Fibroblast of lung (primary cell): ENCODE measurements at regions not wholly inside any gene's neighbourhood (a gene's known extent, or its start where the extent isn't known, plus 50 kb on each side); places are given as distances from the start of the nearest gene placed in this dataset.

ENCODE experiments used
- DNase-seq, 2 donors: peaks; one replicate each; pipeline versions ENCODE4 v3.0.0 to v3.0.0-alpha.2; 2010; ENCODE audit warnings: low read depth in 2 of 2
- H2AFZ ChIP-seq: 2 replicates; pipeline ENCODE4 v1.5.1; 2012; ENCODE audit warnings: low read length, control low read depth, inconsistent platforms
- H3K27ac ChIP-seq: 2 replicates; pipeline ENCODE4 v1.5.1; 2011; ENCODE audit warnings: low read length, control low read depth; ENCODE audit not compliant: insufficient read depth
- H3K27me3 ChIP-seq: 2 replicates; pipeline ENCODE4 v1.5.1; 2011; ENCODE audit warnings: mild to moderate bottlenecking, low read length; ENCODE audit not compliant: control insufficient read depth, insufficient read depth
- H3K36me3 ChIP-seq: 2 replicates; pipeline ENCODE4 v1.5.1; 2011; ENCODE audit warnings: low read length; ENCODE audit not compliant: control insufficient read depth, insufficient read depth
- H3K4me1 ChIP-seq: 2 replicates; pipeline ENCODE4 v1.5.1; 2011; ENCODE audit warnings: low read length; ENCODE audit not compliant: control insufficient read depth, insufficient read depth; ENCODE audit errors: extremely low read depth
- H3K4me2 ChIP-seq: 2 replicates; pipeline ENCODE4 v1.5.1; 2011; ENCODE audit warnings: low read length, control low read depth; ENCODE audit not compliant: insufficient read depth; ENCODE audit errors: extremely low read depth
- H3K4me3 ChIP-seq, 4 experiments: fragments of 200-600 bp in 1 of 4; sonication (generic) in 1 of 4; replicated peaks in 1 of 4; 2 replicates each; pipeline ENCODE4 v1.5.1; 2011 to 2016; ENCODE audit warnings: low read length in 4 of 4, low read depth in 3 of 4, mild to moderate bottlenecking in 3 of 4, control low read depth in 2 of 4, inconsistent platforms in 1 of 4, mixed read lengths in 1 of 4; ENCODE audit not compliant: insufficient read depth in 1 of 4; ENCODE audit errors: control extremely low read depth in 1 of 4
- H3K79me2 ChIP-seq: 2 replicates; pipeline ENCODE4 v1.5.1; 2012; ENCODE audit warnings: mild to moderate bottlenecking, low read length, inconsistent platforms; ENCODE audit not compliant: control insufficient read depth, insufficient read depth
- H3K9ac ChIP-seq: 2 replicates; pipeline ENCODE4 v1.5.1; 2011; ENCODE audit warnings: mild to moderate bottlenecking, low read length, control low read depth; ENCODE audit not compliant: insufficient read depth
- H3K9me3 ChIP-seq: 2 replicates; pipeline ENCODE4 v1.5.1; 2012; ENCODE audit warnings: low read depth, low read length; ENCODE audit not compliant: control insufficient read depth, insufficient read depth
- H4K20me1 ChIP-seq: 2 replicates; pipeline ENCODE4 v1.5.1; 2011; ENCODE audit warnings: low read length; ENCODE audit not compliant: control insufficient read depth, insufficient read depth; ENCODE audit errors: extremely low read depth
- CTCF ChIP-seq, 2 donors: IDR thresholded peaks in 1 of 2; conservative IDR thresholded peaks in 1 of 2; 1 replicate in 1 of 2; 2 replicates in 1 of 2; pipeline ENCODE4 v1.5.1; 2011 to 2012; ENCODE audit warnings: low read length in 2 of 2, control low read depth in 1 of 2, inconsistent platforms in 1 of 2, low read depth in 1 of 2, mild to moderate bottlenecking in 1 of 2
- EZH2 ChIP-seq: IDR thresholded peaks from 2 replicates; pipeline ENCODE4 v1.5.1; 2012; ENCODE audit warnings: low read length, control low read depth, mild to moderate bottlenecking; ENCODE audit errors: missing control alignments

- Histone ChIP-seq H3K4me1 (peaks cover 6% of the 10 kb centered on the region), H3K9ac (no peak overlapping the region)
These were observed 902.3 kb upstream of the MIR17HG start for GRCh38 chr13:90445179-90445578.

DNA sequence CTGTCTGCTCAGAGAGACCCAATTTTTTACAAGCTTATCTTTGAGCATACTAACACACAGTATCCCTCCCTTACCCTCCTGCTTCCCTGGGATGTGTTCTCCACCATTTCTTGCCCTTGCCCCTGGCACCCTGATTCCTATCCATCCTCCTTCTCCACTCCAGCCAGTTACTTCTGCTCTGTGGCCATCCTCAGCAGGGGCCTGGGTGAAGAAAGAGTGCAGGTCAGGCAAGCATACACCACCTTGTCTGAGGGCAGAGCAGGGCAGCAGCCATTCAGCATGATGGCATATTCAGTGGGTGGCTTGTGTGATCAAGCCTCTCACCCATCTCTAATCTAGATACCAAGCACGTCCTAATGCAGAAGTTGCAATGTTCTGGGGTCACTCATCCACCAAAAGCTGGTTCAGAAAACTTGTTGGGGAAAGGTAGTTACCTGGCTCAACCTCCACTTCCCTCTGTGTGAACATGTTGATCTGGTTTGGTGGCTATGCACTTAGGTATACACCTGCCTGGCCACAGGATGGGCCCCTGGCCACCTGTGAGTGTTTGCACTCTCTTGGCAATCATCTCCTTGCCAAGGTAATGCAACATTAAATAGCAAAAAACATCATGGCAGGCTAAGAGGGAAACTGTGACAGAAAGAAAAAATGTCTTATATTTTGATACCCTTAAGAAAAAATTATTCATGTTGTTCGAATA, 900.3 kb upstream of the MIR17HG start:
- Histone ChIP-seq H2AFZ (peak overlapping the region; percentile 25), H3K27ac (no peak overlapping the region), H3K9ac (no peak overlapping the region)

More at GRCh38 chr13:90445179-90445578, 902.3 kb upstream of the MIR17HG start:
- H3K79me2 ChIP-seq = no peaks in the 10 kb centered on the region
- no peaks in the 10 kb centered on the region for H3K9me3 ChIP-seq
- peak; percentile 85 to 98 for DNase-seq
- no peaks in the 10 kb centered on the region for H3K36me3 ChIP-seq
- peak overlapping the region; percentile 11 for H3K27ac ChIP-seq
- H3K4me3 ChIP-seq = no peak overlapping the region
- H4K20me1 ChIP-seq = no peaks in the 10 kb centered on the region
- H3K4me2 ChIP-seq = peak overlapping the region; percentile 11
- H3K27me3 ChIP-seq = no peaks in the 10 kb centered on the region
- no peak overlapping the region for H2AFZ ChIP-seq
- TF ChIP-seq CTCF (conservative IDR thresholded peaks at IDR 0.05 in 1 of 2, IDR thresholded peaks at IDR 0.05 in 1 of 2; ENCODE audit: low read depth in 1 of 2, low read length in 2 of 2) (no peak), EZH2 (no peak)

DNA sequence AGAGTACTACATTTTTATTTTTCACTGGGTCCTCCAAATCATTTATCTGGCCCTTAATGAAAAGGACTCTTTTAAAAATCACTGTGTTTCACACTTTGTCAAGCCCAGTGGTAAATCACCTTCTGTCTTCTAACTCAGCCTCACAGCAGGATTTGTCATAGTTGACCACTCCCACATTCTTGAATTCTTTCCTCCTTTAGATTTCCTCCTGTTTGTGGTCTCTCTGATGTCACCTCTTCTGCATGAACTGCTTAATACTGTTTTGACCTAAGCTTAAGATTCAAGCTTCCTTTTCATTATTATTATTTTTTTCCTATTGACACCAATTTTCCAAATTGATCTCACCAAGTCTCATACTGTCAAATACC, 899.8 kb upstream of the MIR17HG start:
- H3K4me1 ChIP-seq = peaks cover 6% of the 10 kb centered on the region
- no peaks in the 10 kb centered on the region for H4K20me1 ChIP-seq
- no peak overlapping the region for H3K4me3 ChIP-seq
- no peaks in the 10 kb centered on the region for H3K79me2 ChIP-seq
- no peak overlapping the region for H2AFZ ChIP-seq
- no peak for TF ChIP-seq CTCF (conservative IDR thresholded peaks at IDR 0.05 in 1 of 2, IDR thresholded peaks at IDR 0.05 in 1 of 2; ENCODE audit: low read depth in 1 of 2, low read length in 2 of 2)
- TF ChIP-seq EZH2 = no peak
- no peaks in the 10 kb centered on the region for H3K9me3 ChIP-seq
- no peaks in the 10 kb centered on the region for H3K27me3 ChIP-seq
- H3K4me2 ChIP-seq = no peak overlapping the region
- H3K9ac ChIP-seq = no peak overlapping the region
- no peak overlapping the region for H3K27ac ChIP-seq
- peak; percentile 10 to 95 for DNase-seq
- no peaks in the 10 kb centered on the region for H3K36me3 ChIP-seq

More for the DNA sequence above, 900.3 kb upstream of the MIR17HG start:
- Histone ChIP-seq H3K4me3 (no peak overlapping the region), H3K4me2 (no peak overlapping the region), H3K9me3 (no peaks in the 10 kb centered on the region), H4K20me1 (no peaks in the 10 kb centered on the region), H3K36me3 (no peaks in the 10 kb centered on the region), H3K4me1 (peaks cover 6% of the 10 kb centered on the region), H3K79me2 (no peaks in the 10 kb centered on the region), H3K27me3 (no peaks in the 10 kb centered on the region)
- TF ChIP-seq EZH2 = no peak
- TF ChIP-seq CTCF (conservative IDR thresholded peaks at IDR 0.05 in 1 of 2, IDR thresholded peaks at IDR 0.05 in 1 of 2; ENCODE audit: low read depth in 1 of 2, low read length in 2 of 2) = no peak
- DNase-seq = no peak
